HL-60 (cell line): ENCODE measurements at regions not wholly inside any gene's neighbourhood (a gene's known extent, or its start where the extent isn't known, plus 50 kb on each side); places are given as distances from the start of the nearest gene placed in this dataset.

ENCODE experiments used
- DNase-seq, 2 experiments: peaks; one replicate each; pipeline ENCODE4 v3.0.0-alpha.2; 2010 to 2020; ENCODE audit warnings: low read depth in 1 of 2, low spot score in 1 of 2
- H3K27ac ChIP-seq: fragments of 250-450 bp; sonication (Bioruptor Pico); replicated peaks from 2 replicates; pipeline ENCODE4 v1.5.1; 2020; ENCODE audit warnings: mild to moderate bottlenecking, moderate library complexity
- H3K27me3 ChIP-seq: fragments of 250-450 bp; sonication (Bioruptor Pico); 2 replicates; pipeline ENCODE4 v1.5.1; 2021; ENCODE audit warnings: mild to moderate bottlenecking, moderate library complexity; ENCODE audit not compliant: insufficient read depth, poor library complexity, severe bottlenecking
- H3K4me3 ChIP-seq: replicated peaks from 2 replicates; pipeline ENCODE4 v1.5.1; 2011; ENCODE audit warnings: mild to moderate bottlenecking, control low read depth, low read length; ENCODE audit not compliant: insufficient read depth
- GABPA ChIP-seq: IDR thresholded peaks from 2 replicates; pipeline ENCODE4 v1.6.1; 2012; ENCODE audit warnings: low read depth
- POLR2AphosphoS5 ChIP-seq: IDR thresholded peaks from 2 replicates; pipeline ENCODE4 v1.6.1; 2012; ENCODE audit warnings: low read depth
- SPI1 ChIP-seq: IDR thresholded peaks from 2 replicates; pipeline ENCODE4 v1.6.1; 2012; ENCODE audit warnings: low read depth, mild to moderate bottlenecking, borderline replicate concordance
- TF ChIP-seq, protein P1 (sequence below): IDR thresholded peaks from 2 replicates; pipeline ENCODE4 v1.6.1; 2012; ENCODE audit warnings: low read depth; ENCODE audit not compliant: insufficient replicate concordance
- TF ChIP-seq, protein P2 (sequence below): IDR thresholded peaks from one replicate; pipeline ENCODE4 v1.5.1; 2011; ENCODE audit warnings: low read length, control low read depth, inconsistent platforms; ENCODE audit not compliant: insufficient read depth

DNA sequence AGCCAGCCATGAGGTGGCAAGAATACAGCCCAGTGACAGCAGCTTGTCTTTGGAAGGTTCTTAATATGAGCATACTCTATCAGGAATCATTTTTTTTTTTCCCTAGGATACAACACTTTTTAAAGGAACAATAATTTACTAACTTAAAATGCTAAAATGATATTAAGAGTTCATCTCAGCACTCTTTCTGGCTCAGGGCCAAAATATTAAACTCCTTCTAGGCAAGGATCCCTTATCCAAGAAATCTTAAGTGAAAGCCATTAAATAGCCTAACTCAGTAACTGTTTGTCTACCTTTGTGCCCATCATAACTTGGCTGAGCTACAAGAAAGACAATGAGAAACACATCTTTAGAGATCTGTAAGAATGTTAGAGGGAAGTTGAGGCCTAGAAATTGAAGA lies 529.5 kb upstream of the TGFBR2 start:
- no peak overlapping the region for H3K4me3 ChIP-seq
- H3K27me3 ChIP-seq: no peaks in the 10 kb centered on the region
- TF ChIP-seq POLR2AphosphoS5 (no peak), SPI1 (no peak), GABPA (no peak)
- TF ChIP-seq, protein P1, sequence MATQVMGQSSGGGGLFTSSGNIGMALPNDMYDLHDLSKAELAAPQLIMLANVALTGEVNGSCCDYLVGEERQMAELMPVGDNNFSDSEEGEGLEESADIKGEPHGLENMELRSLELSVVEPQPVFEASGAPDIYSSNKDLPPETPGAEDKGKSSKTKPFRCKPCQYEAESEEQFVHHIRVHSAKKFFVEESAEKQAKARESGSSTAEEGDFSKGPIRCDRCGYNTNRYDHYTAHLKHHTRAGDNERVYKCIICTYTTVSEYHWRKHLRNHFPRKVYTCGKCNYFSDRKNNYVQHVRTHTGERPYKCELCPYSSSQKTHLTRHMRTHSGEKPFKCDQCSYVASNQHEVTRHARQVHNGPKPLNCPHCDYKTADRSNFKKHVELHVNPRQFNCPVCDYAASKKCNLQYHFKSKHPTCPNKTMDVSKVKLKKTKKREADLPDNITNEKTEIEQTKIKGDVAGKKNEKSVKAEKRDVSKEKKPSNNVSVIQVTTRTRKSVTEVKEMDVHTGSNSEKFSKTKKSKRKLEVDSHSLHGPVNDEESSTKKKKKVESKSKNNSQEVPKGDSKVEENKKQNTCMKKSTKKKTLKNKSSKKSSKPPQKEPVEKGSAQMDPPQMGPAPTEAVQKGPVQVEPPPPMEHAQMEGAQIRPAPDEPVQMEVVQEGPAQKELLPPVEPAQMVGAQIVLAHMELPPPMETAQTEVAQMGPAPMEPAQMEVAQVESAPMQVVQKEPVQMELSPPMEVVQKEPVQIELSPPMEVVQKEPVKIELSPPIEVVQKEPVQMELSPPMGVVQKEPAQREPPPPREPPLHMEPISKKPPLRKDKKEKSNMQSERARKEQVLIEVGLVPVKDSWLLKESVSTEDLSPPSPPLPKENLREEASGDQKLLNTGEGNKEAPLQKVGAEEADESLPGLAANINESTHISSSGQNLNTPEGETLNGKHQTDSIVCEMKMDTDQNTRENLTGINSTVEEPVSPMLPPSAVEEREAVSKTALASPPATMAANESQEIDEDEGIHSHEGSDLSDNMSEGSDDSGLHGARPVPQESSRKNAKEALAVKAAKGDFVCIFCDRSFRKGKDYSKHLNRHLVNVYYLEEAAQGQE: no peak
- TF ChIP-seq, protein P2, sequence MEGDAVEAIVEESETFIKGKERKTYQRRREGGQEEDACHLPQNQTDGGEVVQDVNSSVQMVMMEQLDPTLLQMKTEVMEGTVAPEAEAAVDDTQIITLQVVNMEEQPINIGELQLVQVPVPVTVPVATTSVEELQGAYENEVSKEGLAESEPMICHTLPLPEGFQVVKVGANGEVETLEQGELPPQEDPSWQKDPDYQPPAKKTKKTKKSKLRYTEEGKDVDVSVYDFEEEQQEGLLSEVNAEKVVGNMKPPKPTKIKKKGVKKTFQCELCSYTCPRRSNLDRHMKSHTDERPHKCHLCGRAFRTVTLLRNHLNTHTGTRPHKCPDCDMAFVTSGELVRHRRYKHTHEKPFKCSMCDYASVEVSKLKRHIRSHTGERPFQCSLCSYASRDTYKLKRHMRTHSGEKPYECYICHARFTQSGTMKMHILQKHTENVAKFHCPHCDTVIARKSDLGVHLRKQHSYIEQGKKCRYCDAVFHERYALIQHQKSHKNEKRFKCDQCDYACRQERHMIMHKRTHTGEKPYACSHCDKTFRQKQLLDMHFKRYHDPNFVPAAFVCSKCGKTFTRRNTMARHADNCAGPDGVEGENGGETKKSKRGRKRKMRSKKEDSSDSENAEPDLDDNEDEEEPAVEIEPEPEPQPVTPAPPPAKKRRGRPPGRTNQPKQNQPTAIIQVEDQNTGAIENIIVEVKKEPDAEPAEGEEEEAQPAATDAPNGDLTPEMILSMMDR: no peak
- DNase-seq: no peak
- H3K27ac ChIP-seq: no peak overlapping the region

DNA sequence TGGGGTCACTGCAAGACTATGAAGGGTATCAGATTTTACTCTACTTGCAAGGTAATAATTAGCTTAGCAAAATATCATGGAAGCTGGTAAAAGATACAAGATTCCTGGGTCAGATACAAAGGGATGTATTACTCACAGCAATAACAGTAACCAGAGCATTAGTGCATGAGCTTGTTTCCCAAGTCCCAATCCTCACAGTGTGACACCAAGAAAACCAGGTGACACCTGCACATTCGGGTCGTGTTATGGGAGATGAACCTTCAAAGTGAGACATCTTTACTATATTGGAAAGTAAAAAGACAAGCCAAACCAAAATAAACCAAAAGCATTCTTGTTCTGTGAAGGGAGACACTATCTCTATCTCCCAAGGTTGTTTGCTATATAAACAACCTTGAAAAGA lies 528.7 kb upstream of the TGFBR2 start:
- Histone ChIP-seq H3K4me3 (no peak overlapping the region), H3K27ac (no peak overlapping the region), H3K27me3 (no peaks in the 10 kb centered on the region)
- TF ChIP-seq, protein P2: no peak
- TF ChIP-seq POLR2AphosphoS5 (no peak), GABPA (no peak), SPI1 (no peak)
- TF ChIP-seq, protein P1: no peak
- DNase-seq: no peak

DNA sequence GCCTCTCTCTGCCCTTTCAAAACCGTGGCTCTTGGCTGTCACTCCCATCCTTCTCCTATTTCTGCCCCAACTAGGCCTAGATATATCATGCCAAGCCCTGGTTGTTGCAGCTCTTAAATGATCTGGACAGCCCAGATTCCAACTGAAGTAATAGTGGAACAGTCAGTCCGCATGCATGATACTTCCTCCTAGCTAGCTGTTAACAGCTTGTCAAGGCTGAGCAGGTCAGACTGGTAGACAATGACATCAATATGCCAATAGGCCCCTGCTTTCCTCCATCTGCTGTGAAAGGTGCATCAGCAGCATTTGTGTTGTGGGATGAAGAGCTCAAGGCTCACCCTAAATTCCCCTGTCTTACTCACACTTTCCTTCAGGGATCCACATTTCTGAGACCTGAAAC lies 527.7 kb upstream of the TGFBR2 start:
- no peak for DNase-seq
- TF ChIP-seq, protein P1: no peak
- TF ChIP-seq, protein P2: no peak
- TF ChIP-seq POLR2AphosphoS5: no peak
- no peak for TF ChIP-seq SPI1
- no peak for TF ChIP-seq GABPA
- H3K27me3 ChIP-seq: no peaks in the 10 kb centered on the region
- H3K4me3 ChIP-seq: no peak overlapping the region
- H3K27ac ChIP-seq: no peak overlapping the region
